Neutrophil (primary cell): ENCODE measurements at regions not wholly inside any gene's neighbourhood (a gene's known extent, or its start where the extent isn't known, plus 50 kb on each side); places are given as distances from the start of the nearest gene placed in this dataset.

Source experiments
- H3K27ac ChIP-seq: fragments of 200-600 bp; sonication (generic); 2 replicates; pipeline ENCODE4 v1.5.1; 2016; ENCODE audit warnings: mild to moderate bottlenecking, moderate library complexity
- H3K27me3 ChIP-seq: fragments of 200-600 bp; sonication (generic); 2 replicates; pipeline ENCODE4 v1.6.0; 2016; ENCODE audit warnings: mild to moderate bottlenecking
- H3K36me3 ChIP-seq: fragments of 200-600 bp; sonication (generic); 2 replicates; pipeline ENCODE4 v1.5.1; 2017
- H3K4me1 ChIP-seq, 2 experiments: fragments of 200-600 bp in 1 of 2; sonication (generic) in 1 of 2; 1 replicate in 1 of 2; 2 replicates in 1 of 2; pipeline versions ENCODE4 v1.5.1 to v1.6.1; 2013 to 2016; ENCODE audit warnings: low read depth in 1 of 2, low read length in 1 of 2, mild to moderate bottlenecking in 1 of 2, moderate library complexity in 1 of 2; ENCODE audit not compliant: control insufficient read depth in 1 of 2, insufficient read depth in 1 of 2
- H3K4me3 ChIP-seq, 2 experiments: fragments of 200-600 bp in 1 of 2; sonication (generic) in 1 of 2; 1 replicate in 1 of 2; 2 replicates in 1 of 2; pipeline ENCODE4 v1.5.1; 2013 to 2016; ENCODE audit warnings: low read depth in 1 of 2, low read length in 1 of 2, mild to moderate bottlenecking in 1 of 2, moderate library complexity in 1 of 2
- H3K9me3 ChIP-seq: fragments of 200-600 bp; sonication (generic); 2 replicates; pipeline ENCODE4 v1.5.1; 2016
- TF ChIP-seq, protein P1 (sequence below): fragments of 200-600 bp; sonication (generic); IDR thresholded peaks from 2 replicates; pipeline ENCODE4 v1.5.1; 2016; ENCODE audit warnings: antibody characterized with exemption

DNA sequence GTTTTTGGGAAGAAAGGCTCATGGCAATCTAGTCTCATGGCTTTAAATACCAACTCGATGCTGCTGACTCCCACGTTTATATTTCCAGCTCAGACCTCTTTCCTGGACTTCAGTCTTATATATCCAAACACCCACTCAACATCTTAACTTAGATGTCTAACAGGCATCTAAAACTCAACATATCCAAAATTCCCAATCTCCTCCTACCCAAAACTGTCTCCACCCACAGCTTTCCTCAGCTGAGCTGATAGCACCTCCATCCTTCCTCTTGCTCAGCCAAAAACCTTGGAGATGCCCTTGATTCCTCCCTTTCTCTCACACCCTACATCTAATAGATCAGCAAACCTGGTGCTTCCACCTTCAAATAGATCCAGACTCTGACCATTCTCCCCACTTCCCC, 202.5 kb downstream of the TLE3 start:
- Histone ChIP-seq H3K27ac (no peak overlapping the region), H3K9me3 (no peaks in the 10 kb centered on the region), H3K27me3 (peaks cover 21% of the 10 kb centered on the region), H3K4me1 (peaks cover 7 to 10% of the 10 kb centered on the region in 2 experiments), H3K36me3 (no peaks in the 10 kb centered on the region), H3K4me3 (no peak overlapping the region)
- TF ChIP-seq, protein P1, sequence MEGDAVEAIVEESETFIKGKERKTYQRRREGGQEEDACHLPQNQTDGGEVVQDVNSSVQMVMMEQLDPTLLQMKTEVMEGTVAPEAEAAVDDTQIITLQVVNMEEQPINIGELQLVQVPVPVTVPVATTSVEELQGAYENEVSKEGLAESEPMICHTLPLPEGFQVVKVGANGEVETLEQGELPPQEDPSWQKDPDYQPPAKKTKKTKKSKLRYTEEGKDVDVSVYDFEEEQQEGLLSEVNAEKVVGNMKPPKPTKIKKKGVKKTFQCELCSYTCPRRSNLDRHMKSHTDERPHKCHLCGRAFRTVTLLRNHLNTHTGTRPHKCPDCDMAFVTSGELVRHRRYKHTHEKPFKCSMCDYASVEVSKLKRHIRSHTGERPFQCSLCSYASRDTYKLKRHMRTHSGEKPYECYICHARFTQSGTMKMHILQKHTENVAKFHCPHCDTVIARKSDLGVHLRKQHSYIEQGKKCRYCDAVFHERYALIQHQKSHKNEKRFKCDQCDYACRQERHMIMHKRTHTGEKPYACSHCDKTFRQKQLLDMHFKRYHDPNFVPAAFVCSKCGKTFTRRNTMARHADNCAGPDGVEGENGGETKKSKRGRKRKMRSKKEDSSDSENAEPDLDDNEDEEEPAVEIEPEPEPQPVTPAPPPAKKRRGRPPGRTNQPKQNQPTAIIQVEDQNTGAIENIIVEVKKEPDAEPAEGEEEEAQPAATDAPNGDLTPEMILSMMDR, result no peak

DNA sequence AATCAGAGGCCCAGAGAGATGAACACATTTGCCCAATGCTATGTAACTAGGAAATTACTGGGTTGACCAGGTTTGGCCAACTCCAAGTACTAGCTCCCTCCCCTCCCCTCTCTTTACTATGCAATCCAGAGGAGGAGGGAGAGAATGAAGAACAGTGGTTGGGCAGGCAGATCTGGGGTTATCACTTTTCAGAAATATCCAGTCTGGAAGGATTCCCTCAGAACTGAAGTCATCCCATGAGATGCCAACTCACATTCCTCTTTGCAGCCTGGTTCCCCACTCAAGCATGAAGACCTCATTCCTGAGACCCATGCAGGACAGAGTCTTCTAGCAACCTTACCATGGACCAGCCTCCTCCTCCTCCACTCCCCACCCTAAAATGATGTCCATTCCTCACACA, 201.1 kb downstream of the TLE3 start:
- TF ChIP-seq, protein P1, result no peak
- Histone ChIP-seq H3K27me3 (peaks cover 21% of the 10 kb centered on the region), H3K27ac (no peak overlapping the region)

DNA sequence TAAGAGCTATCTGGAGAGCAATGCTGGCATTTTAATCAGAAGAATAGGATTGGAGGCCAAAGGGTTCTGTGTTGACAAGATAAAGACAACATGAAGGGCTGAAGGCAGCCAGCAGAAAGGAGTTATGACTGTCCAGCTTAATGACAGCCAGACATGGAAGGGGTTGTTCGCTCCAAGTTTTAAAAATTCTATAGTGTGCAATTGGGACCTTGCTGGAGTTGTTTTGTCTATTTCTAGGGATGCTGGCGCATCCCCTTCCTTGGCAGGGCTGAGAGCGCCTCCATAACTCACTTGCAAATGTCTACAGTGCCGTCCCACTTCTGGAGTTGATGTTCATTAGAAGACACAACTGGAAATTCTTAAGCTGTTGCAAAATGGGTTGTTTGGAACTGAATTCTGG, 200.7 kb downstream of the TLE3 start:
- Histone ChIP-seq H3K36me3 (no peaks in the 10 kb centered on the region), H3K4me1 (peaks cover 7 to 10% of the 10 kb centered on the region in 2 experiments), H3K4me3 (no peak overlapping the region), H3K9me3 (no peaks in the 10 kb centered on the region), H3K27me3 (peaks cover 21% of the 10 kb centered on the region), H3K27ac (no peak overlapping the region)
- TF ChIP-seq, protein P1, result no peak

More for the DNA sequence above, 201.1 kb downstream of the TLE3 start:
- no peaks in the 10 kb centered on the region for H3K9me3 ChIP-seq
- peaks cover 7 to 10% of the 10 kb centered on the region in 2 experiments for H3K4me1 ChIP-seq
- no peaks in the 10 kb centered on the region for H3K36me3 ChIP-seq
- no peak overlapping the region for H3K4me3 ChIP-seq

DNA sequence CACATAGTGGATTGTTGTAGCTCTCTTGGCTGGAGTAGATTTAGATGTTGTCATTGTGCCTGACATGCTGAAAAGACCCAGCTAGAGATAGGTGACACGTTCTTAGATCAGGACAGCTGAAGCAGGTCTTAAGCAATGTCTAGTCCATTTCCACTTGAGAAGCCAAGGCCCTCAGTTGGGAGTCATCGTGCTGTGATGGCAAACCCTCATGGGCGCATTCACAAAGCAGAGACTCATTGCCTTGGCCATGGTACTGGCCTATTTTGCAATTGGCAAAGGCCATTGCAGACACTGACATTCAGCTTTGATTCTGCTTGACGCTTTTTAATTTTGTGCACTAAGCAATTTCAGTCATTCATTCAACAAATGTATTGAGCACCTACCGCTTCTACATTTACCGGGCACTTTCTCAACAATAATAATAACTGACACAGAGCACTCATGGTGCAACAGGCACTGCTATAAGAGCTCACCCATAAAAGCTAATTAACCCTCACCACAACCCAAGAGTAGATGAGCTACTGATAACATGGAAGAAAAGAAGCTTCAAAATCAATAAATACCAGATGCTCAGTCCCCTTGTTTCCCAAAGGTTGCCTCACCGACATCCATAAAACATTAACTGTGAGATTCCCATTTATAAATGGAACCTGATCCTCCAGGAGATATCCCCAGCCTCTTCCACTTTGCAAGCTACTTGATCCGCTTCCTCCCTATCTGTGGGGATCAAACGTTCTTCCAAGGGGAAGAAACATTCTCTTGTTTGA, 200.1 kb downstream of the TLE3 start:
- no peak overlapping the region for H3K4me3 ChIP-seq
- H3K27me3 ChIP-seq, result peaks cover 21% of the 10 kb centered on the region
- H3K27ac ChIP-seq, result no peak overlapping the region
- H3K9me3 ChIP-seq, result no peaks in the 10 kb centered on the region
- TF ChIP-seq, protein P1, result no peak
- H3K36me3 ChIP-seq, result no peaks in the 10 kb centered on the region
- peaks cover 7 to 10% of the 10 kb centered on the region in 2 experiments for H3K4me1 ChIP-seq

DNA sequence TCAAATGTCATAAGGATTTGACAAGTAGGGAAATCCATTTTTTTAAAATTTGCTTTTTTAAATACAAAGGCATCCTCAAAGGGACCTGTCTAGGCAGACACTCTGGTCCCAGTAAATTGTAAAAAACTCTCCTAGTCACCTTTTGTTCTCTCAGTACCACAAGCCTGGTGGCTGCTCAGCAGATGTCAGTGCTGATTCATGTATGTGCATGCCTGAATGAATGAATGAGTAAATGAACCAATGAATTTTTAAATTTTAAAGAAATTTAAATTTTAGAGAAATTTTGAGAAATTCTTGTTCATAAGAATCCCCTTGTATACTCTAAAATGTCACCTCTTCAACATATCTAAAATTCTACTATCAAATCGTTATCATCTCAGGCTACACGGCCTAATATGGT, 199.5 kb downstream of the TLE3 start:
- TF ChIP-seq, protein P1, result no peak
- no peaks in the 10 kb centered on the region for H3K9me3 ChIP-seq
- peaks cover 7 to 10% of the 10 kb centered on the region in 2 experiments for H3K4me1 ChIP-seq
- H3K36me3 ChIP-seq, result no peaks in the 10 kb centered on the region
- no peak overlapping the region for H3K27ac ChIP-seq
- H3K27me3 ChIP-seq, result peaks cover 18% of the 10 kb centered on the region
- no peak overlapping the region for H3K4me3 ChIP-seq
